ENCODE measurements at regions not wholly inside any gene's neighbourhood (a gene's known extent, or its start where the extent isn't known, plus 50 kb on each side); places are given as distances from the start of the nearest gene placed in this dataset.

DNA sequence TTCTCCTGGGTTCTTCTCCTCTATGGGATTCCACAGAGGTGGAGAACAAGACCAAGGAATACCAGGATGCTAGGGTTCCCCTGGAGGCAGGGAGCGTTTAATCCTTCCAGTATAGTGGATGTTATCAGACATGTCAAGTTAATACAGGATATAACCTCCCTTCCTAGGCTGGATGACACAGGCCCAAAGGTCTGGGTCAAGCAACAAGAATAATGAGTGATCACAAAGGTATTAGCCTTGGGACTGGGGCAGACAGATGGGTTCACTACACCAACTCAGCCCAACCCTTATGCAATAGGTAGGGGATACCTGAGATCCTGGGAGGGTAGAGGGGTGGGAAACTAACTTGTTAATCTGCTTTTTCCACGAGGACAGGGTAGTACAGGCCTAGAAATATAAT lies 690.3 kb downstream of the HTR1B start:
- intact Hi-C loops (cut with DNase I; ENCODE audit: low total_unique reads), result no loop called here
- H3K27me3 ChIP-seq, result no peaks in the 10 kb centered on the region
- no peaks in the 10 kb centered on the region for H3K9me3 ChIP-seq
- no peak for TF ChIP-seq POLR2A (IDR thresholded peaks at IDR 0.05)
- TF ChIP-seq, protein P1, sequence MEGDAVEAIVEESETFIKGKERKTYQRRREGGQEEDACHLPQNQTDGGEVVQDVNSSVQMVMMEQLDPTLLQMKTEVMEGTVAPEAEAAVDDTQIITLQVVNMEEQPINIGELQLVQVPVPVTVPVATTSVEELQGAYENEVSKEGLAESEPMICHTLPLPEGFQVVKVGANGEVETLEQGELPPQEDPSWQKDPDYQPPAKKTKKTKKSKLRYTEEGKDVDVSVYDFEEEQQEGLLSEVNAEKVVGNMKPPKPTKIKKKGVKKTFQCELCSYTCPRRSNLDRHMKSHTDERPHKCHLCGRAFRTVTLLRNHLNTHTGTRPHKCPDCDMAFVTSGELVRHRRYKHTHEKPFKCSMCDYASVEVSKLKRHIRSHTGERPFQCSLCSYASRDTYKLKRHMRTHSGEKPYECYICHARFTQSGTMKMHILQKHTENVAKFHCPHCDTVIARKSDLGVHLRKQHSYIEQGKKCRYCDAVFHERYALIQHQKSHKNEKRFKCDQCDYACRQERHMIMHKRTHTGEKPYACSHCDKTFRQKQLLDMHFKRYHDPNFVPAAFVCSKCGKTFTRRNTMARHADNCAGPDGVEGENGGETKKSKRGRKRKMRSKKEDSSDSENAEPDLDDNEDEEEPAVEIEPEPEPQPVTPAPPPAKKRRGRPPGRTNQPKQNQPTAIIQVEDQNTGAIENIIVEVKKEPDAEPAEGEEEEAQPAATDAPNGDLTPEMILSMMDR (IDR thresholded peaks at IDR 0.05), result no peak
- no peak for DNase-seq
- H3K4me3 ChIP-seq, result no peak overlapping the region
- H3K27ac ChIP-seq, result no peak overlapping the region
- peaks cover 19% of the 10 kb centered on the region for H3K4me1 ChIP-seq
- no peaks in the 10 kb centered on the region for H3K36me3 ChIP-seq (ENCODE audit: low read depth, missing control alignments)
- 0 to 35% methylated on average over 2 of the region's 2 CpGs for WGBS, 2 donors

DNA sequence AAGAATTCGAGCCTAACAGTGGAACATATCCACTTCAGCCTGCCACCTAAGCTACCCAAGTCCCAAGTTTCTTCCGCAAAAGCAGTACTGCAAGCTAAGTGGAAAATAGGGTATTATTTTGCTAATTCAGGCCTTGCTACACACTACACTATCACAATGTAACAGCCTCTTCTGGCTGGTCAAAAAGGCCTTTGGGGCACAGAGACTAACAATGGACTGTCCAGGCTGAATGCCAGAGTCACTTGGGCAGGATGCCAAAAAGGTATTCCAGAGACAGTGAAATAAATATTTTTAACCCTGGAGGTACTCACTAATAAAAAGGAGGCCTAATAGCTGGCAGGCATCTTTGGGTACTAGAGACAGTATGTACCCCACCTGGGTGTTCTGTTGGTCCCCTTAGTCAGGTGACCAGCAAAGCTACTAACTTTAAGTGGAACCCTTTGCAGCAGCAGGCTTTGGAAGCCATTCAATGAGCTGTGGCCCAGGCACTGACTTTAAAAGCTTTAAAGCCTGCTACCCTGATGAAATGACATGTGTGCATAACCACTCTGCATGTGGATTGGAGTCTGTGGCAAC lies 692.1 kb downstream of the HTR1B start:
- intact Hi-C loops (cut with DNase I; ENCODE audit: low total_unique reads), result no loop called here
- DNase-seq, result peak; percentile 68
- WGBS, 2 donors, result 55 to 69% methylated on average over 2 of the region's 2 CpGs
- Histone ChIP-seq H3K27me3 (no peaks in the 10 kb centered on the region), H3K4me3 (no peak overlapping the region), H3K9me3 (no peaks in the 10 kb centered on the region), H3K27ac (peak overlapping the region in 1 of 2 donors; percentile 16), H3K4me1 (peaks cover 21% of the 10 kb centered on the region), H3K36me3 (ENCODE audit: low read depth, missing control alignments) (no peaks in the 10 kb centered on the region)
- TF ChIP-seq, protein P1 (IDR thresholded peaks at IDR 0.05), result no peak
- TF ChIP-seq POLR2A (IDR thresholded peaks at IDR 0.05), result no peak

DNA sequence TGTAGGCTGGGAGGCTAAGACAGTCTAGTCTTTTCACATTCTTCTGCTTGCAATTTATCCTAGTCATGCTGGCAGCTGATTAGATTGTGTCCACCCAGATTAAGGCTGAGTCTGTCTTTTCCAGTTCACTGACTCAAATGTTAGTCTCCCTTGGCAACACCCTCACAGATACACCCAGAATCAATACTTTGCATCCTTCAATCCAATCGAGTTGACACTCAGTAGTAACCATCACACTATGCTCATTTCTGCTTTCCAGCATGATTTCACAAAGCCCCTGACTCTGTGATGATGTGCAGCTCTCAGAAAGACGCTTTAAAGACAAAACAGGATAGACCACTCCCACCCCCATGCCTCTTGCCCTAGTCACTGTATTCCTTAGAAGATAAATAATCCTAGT lies 693.0 kb downstream of the HTR1B start:
- 67 to 68% methylated on average over 2 of the region's 2 CpGs for WGBS, 2 donors
- Histone ChIP-seq H3K27ac (peak overlapping the region in 1 of 2 donors; percentile 19), H3K4me3 (no peak overlapping the region), H3K9me3 (no peaks in the 10 kb centered on the region), H3K36me3 (ENCODE audit: low read depth, missing control alignments) (no peaks in the 10 kb centered on the region), H3K27me3 (no peaks in the 10 kb centered on the region), H3K4me1 (peaks cover 21% of the 10 kb centered on the region)
- DNase-seq, result no peak
- TF ChIP-seq, protein P1 (IDR thresholded peaks at IDR 0.05), result no peak
- TF ChIP-seq POLR2A (IDR thresholded peaks at IDR 0.05), result no peak
- intact Hi-C loops (cut with DNase I; ENCODE audit: low total_unique reads), result no loop called here

DNA sequence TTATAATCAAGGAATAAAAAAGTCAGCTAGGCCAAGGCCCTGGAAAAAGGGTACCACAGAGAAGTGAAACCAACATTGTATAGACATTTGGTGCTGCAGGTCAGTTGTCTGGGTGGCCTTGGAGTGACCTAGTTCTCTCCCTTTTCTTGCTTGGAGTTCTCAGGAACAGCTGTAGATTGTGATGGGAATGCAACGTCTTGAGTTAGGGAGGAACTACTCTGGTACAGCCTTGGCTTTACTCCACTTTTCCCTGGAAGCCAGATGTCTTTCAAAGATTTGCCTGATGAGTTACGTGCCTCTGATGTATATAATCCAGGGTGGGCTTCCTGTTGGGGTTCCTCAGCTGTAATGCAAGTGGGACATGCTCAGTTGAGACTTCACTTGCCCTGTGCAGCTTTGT lies 694.7 kb downstream of the HTR1B start:
- Histone ChIP-seq H3K27me3 (no peaks in the 10 kb centered on the region), H3K27ac (peak overlapping the region in 1 of 2 donors; percentile 36), H3K4me3 (no peak overlapping the region), H3K36me3 (ENCODE audit: low read depth, missing control alignments) (no peaks in the 10 kb centered on the region), H3K4me1 (peaks cover 21% of the 10 kb centered on the region), H3K9me3 (no peaks in the 10 kb centered on the region)
- intact Hi-C loops (cut with DNase I; ENCODE audit: low total_unique reads), result no loop called here
- TF ChIP-seq POLR2A (IDR thresholded peaks at IDR 0.05), result no peak
- TF ChIP-seq, protein P1 (IDR thresholded peaks at IDR 0.05), result no peak
- WGBS, 2 donors, result 15 to 45% methylated on average over 2 of the region's 2 CpGs
- no peak for DNase-seq

DNA sequence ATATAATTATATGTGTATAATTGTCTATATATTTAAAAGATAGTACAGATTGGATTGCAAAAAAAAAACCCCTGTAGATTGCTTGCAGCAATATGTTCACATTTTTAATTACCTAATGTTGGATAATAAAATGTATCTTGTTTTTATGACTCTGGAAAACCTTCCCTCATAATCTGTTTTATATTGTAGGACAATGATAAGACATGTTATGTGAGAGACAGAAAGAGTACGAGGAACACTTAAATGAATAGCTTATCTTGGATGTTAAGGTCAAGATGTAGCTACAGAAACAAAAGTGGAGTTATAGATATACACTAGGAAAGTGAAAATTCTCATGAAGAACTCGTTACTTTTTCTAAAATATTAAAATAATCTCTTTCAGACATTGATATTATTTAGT lies 691.6 kb upstream of the IMPG1 start:
- Histone ChIP-seq H3K4me3 (no peak overlapping the region), H3K27ac (no peak overlapping the region), H3K9me3 (no peaks in the 10 kb centered on the region), H3K27me3 (no peaks in the 10 kb centered on the region), H3K4me1 (peaks cover 11% of the 10 kb centered on the region), H3K36me3 (ENCODE audit: low read depth, missing control alignments) (no peaks in the 10 kb centered on the region)
- DNase-seq, result no peak
- WGBS, 2 donors, result 27 to 56% methylated on average over 2 of the region's 2 CpGs
- intact Hi-C loops (cut with DNase I; ENCODE audit: low total_unique reads), result no loop called here
- TF ChIP-seq POLR2A (IDR thresholded peaks at IDR 0.05), result no peak
- TF ChIP-seq, protein P1 (IDR thresholded peaks at IDR 0.05), result no peak
